ENCODE measurements at regions not wholly inside any gene's neighbourhood (a gene's known extent, or its start where the extent isn't known, plus 50 kb on each side); places are given as distances from the start of the nearest gene placed in this dataset.

- no peaks in the 10 kb centered on the region for H3K9me3 ChIP-seq
- TF ChIP-seq POLR2A (IDR thresholded peaks at IDR 0.05) (no peak), CTCF (IDR thresholded peaks at IDR 0.05) (no peak)
These were observed 116.9 kb upstream of the SVIL start for GRCh38 chr10:29751684-29752083.

DNA sequence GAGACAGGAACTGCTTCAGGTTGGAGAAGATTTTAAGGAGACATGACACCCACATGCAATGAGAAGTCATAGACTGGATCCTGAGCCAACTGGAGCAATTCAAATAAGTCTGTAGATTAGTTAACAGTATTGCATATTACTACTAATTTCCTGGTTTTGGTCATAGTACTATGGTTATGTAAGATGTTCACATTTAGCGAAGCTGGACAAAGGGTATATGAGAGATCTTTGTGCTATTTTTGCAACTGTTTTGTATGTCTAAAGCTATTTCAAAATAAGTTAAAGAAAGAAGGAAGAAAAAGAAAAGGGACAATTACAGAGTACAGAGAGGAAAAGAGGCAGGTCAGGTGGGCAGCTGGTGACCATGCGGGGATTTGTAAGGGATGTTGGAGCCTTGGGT, 116.5 kb upstream of the SVIL start:
- Histone ChIP-seq H3K4me3 (no peak overlapping the region), H3K27ac (no peak overlapping the region)
- 77 to 89% methylated on average over 2 of the region's 2 CpGs for WGBS, 2 donors

More at GRCh38 chr10:29751684-29752083, 116.9 kb upstream of the SVIL start:
- peaks cover 13% of the 10 kb centered on the region for H3K4me1 ChIP-seq
- H3K4me3 ChIP-seq: no peak overlapping the region
- no peaks in the 10 kb centered on the region for H3K36me3 ChIP-seq (ENCODE audit: low read depth, missing control alignments)
- 94 to 95% methylated on average over 4 of the region's 4 CpGs for WGBS, 2 donors
- no peak overlapping the region for H3K27ac ChIP-seq
- intact Hi-C loops (cut with DNase I; ENCODE audit: low total_unique reads): no loop called here
- no peaks in the 10 kb centered on the region for H3K27me3 ChIP-seq
- DNase-seq: no peak

DNA sequence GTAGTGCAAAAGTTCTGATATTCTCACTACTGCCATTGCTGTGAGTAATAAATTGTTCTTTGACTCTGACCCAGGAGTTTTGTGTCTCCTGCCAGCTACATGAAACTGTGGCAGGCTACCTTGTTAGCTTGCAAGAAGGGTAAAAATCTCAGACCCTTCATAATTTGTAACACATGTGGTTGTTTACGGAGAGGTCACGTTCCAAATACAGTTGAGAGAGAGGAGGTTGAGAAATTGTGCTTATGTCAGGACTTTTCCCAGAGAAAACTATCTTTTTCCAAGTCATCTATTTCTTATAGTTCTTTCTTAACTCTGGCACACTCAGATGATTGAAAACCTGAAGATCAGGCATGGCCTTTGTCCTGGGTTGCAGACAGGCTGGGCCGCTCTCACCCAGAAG, 114.4 kb upstream of the SVIL start:
- TF ChIP-seq CTCF (IDR thresholded peaks at IDR 0.05) (no peak), POLR2A (IDR thresholded peaks at IDR 0.05) (no peak)
- Histone ChIP-seq H3K9me3 (no peaks in the 10 kb centered on the region), H3K4me3 (no peak overlapping the region), H3K4me1 (peaks cover 21% of the 10 kb centered on the region), H3K36me3 (ENCODE audit: low read depth, missing control alignments) (no peaks in the 10 kb centered on the region), H3K27me3 (no peaks in the 10 kb centered on the region), H3K27ac (no peak overlapping the region)
- no peak for DNase-seq
- intact Hi-C loops (cut with DNase I; ENCODE audit: low total_unique reads): no loop called here
- WGBS, 2 donors: 72 to 75% methylated on average over 3 of the region's 3 CpGs

More for the DNA sequence above, 116.5 kb upstream of the SVIL start:
- DNase-seq: no peak
- Histone ChIP-seq H3K9me3 (no peaks in the 10 kb centered on the region), H3K27me3 (no peaks in the 10 kb centered on the region), H3K36me3 (ENCODE audit: low read depth, missing control alignments) (no peaks in the 10 kb centered on the region), H3K4me1 (peaks cover 18% of the 10 kb centered on the region)
- intact Hi-C loops (cut with DNase I; ENCODE audit: low total_unique reads): no loop called here
- TF ChIP-seq POLR2A (IDR thresholded peaks at IDR 0.05): no peak
- no peak for TF ChIP-seq CTCF (IDR thresholded peaks at IDR 0.05)

DNA sequence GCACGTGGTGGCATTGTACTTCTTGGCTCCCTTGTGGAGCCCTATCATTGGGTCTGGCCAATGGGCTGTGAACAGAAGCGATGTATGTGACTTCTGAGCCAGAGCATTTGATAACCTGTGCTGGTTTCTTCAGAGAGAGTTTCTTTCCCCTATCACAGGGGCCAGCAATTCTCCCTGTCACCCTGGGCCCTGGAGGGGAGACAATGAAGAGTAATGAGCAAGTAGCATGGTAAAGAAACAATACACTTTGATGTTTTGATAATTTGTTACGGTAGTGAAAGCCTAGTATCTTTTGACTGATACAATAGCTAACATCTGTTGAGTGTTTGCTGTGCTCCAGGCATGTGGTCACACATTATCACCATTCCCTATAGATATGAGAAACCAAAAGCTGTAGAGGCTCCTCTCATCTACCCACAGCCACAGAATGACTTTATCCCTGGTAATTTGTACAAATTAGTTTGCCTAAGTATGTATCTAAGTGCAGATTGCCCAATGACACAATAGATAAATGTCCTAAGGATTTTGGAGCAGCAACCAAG, 113.4 kb upstream of the SVIL start:
- Histone ChIP-seq H3K36me3 (ENCODE audit: low read depth, missing control alignments) (no peaks in the 10 kb centered on the region), H3K27me3 (no peaks in the 10 kb centered on the region), H3K9me3 (no peaks in the 10 kb centered on the region), H3K27ac (no peak overlapping the region), H3K4me3 (no peak overlapping the region), H3K4me1 (peaks cover 21% of the 10 kb centered on the region)
- intact Hi-C loops (cut with DNase I; ENCODE audit: low total_unique reads): no loop called here
- no peak for DNase-seq
- WGBS, 2 donors: 77 to 81% methylated on average over 3 of the region's 3 CpGs
- no peak for TF ChIP-seq POLR2A (IDR thresholded peaks at IDR 0.05)
- no peak for TF ChIP-seq CTCF (IDR thresholded peaks at IDR 0.05)

DNA sequence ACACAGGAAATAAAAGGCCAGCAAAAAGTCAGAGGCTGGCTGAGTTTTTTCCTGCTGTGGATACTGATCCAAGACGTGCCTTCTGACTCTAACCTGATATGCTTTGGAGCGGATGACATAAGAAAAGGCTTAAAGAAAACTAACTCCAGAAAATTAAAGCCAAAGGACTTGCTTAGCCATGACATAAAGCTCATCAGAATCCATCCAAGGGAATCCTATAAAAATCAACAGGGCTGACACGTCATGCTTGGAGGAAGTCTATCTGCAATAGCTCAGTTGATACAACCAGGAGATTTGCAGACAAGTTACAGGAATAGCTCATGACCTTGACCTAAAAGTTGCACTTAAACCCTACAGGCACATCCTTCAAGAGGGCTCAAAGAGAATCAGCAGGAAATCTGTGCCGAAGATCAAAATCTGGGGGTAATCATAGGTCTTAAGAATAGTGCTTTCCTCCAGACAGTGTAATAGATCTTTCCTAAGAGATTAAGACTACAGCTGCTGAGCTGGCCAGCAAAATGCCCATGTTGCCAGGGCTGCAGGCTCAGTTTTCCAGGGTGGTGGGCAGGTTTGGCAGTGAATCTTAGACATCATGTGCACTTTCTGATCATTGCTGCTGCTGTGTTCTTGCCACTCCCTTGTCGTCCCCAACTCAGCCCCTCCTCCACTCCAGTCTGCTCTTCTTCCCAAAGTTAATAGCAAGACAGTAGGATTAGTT, 111.5 kb upstream of the SVIL start:
- intact Hi-C loops (cut with DNase I; ENCODE audit: low total_unique reads): no loop called here
- TF ChIP-seq POLR2A (IDR thresholded peaks at IDR 0.05) (no peak), CTCF (IDR thresholded peaks at IDR 0.05) (no peak)
- Histone ChIP-seq H3K4me3 (no peak overlapping the region), H3K27ac (peak overlapping the region in 1 of 2 donors; percentile 7), H3K36me3 (ENCODE audit: low read depth, missing control alignments) (no peaks in the 10 kb centered on the region), H3K4me1 (peaks cover 20% of the 10 kb centered on the region), H3K9me3 (no peaks in the 10 kb centered on the region), H3K27me3 (no peaks in the 10 kb centered on the region)
- 17 to 18% methylated on average over 5 of the region's 5 CpGs for WGBS, 2 donors
- no peak for DNase-seq
